ENCODE measurements at regions not wholly inside any gene's neighbourhood (a gene's known extent, or its start where the extent isn't known, plus 50 kb on each side); places are given as distances from the start of the nearest gene placed in this dataset.

GRCh38 chr13:34127523-34127922 is 309.6 kb downstream of the RFC3 start:
- no peak overlapping the region for H3K4me3 ChIP-seq (ENCODE audit: low read depth, low read length)
- TF ChIP-seq CTCF (IDR thresholded peaks at IDR 0.05; ENCODE audit: low read depth, low read length) (no peak), MAX (IDR thresholded peaks at IDR 0.05; ENCODE audit: low read depth, low read length) (no peak), MYC (IDR thresholded peaks at IDR 0.05; ENCODE audit: low read depth, low read length) (no peak)
- DNase-seq (ENCODE audit: low read depth), result no peak

- no peak for DNase-seq (ENCODE audit: low read depth)
- no peak overlapping the region for H3K4me3 ChIP-seq (ENCODE audit: low read depth, low read length)
- TF ChIP-seq CTCF (IDR thresholded peaks at IDR 0.05; ENCODE audit: low read depth, low read length) (no peak), MYC (IDR thresholded peaks at IDR 0.05; ENCODE audit: low read depth, low read length) (no peak), POLR2A (IDR thresholded peaks at IDR 0.05; ENCODE audit: extremely low read depth, insufficient read length) (no peak)
These were observed 310.7 kb downstream of the RFC3 start for GRCh38 chr13:34128661-34129060.

GRCh38 chr13:34129436-34129835 is 311.5 kb downstream of the RFC3 start:
- no peak for DNase-seq (ENCODE audit: low read depth)
- TF ChIP-seq CTCF (IDR thresholded peaks at IDR 0.05; ENCODE audit: low read depth, low read length), result no peak
- no peak for TF ChIP-seq MAX (IDR thresholded peaks at IDR 0.05; ENCODE audit: low read depth, low read length)
- TF ChIP-seq POLR2A (IDR thresholded peaks at IDR 0.05; ENCODE audit: extremely low read depth, insufficient read length), result no peak

GRCh38 chr13:34137200-34137599 is 319.3 kb downstream of the RFC3 start:
- H3K4me3 ChIP-seq (ENCODE audit: low read depth, low read length), result no peak overlapping the region
- no peak for TF ChIP-seq CTCF (IDR thresholded peaks at IDR 0.05; ENCODE audit: low read depth, low read length)
- no peak for TF ChIP-seq POLR2A (IDR thresholded peaks at IDR 0.05; ENCODE audit: extremely low read depth, insufficient read length)
- TF ChIP-seq MYC (IDR thresholded peaks at IDR 0.05; ENCODE audit: low read depth, low read length), result no peak
- TF ChIP-seq MAX (IDR thresholded peaks at IDR 0.05; ENCODE audit: low read depth, low read length), result no peak
- DNase-seq (ENCODE audit: low read depth), result no peak

More at GRCh38 chr13:34129436-34129835, 311.5 kb downstream of the RFC3 start:
- H3K4me3 ChIP-seq (ENCODE audit: low read depth, low read length), result no peak overlapping the region

- DNase-seq (ENCODE audit: low read depth), result no peak
- TF ChIP-seq MYC (IDR thresholded peaks at IDR 0.05; ENCODE audit: low read depth, low read length), result no peak
- no peak for TF ChIP-seq CTCF (IDR thresholded peaks at IDR 0.05; ENCODE audit: low read depth, low read length)
- no peak for TF ChIP-seq MAX (IDR thresholded peaks at IDR 0.05; ENCODE audit: low read depth, low read length)
- TF ChIP-seq POLR2A (IDR thresholded peaks at IDR 0.05; ENCODE audit: extremely low read depth, insufficient read length), result no peak
- H3K4me3 ChIP-seq (ENCODE audit: low read depth, low read length), result no peak overlapping the region
These were observed 321.8 kb downstream of the RFC3 start for GRCh38 chr13:34139660-34140227.

- no peak overlapping the region for H3K4me3 ChIP-seq (ENCODE audit: low read depth, low read length)
- TF ChIP-seq MYC (IDR thresholded peaks at IDR 0.05; ENCODE audit: low read depth, low read length), result no peak
- TF ChIP-seq MAX (IDR thresholded peaks at IDR 0.05; ENCODE audit: low read depth, low read length), result no peak
- no peak for TF ChIP-seq POLR2A (IDR thresholded peaks at IDR 0.05; ENCODE audit: extremely low read depth, insufficient read length)
- no peak for TF ChIP-seq CTCF (IDR thresholded peaks at IDR 0.05; ENCODE audit: low read depth, low read length)
- no peak for DNase-seq (ENCODE audit: low read depth)
These were observed 325.7 kb downstream of the RFC3 start for GRCh38 chr13:34143637-34144036.
